GM12878 (cell line): ENCODE measurements at regions not wholly inside any gene's neighbourhood (a gene's known extent, or its start where the extent isn't known, plus 50 kb on each side); places are given as distances from the start of the nearest gene placed in this dataset.

ENCODE experiments used
- ATAC-seq: fragments of 200-7000 bp; cut with Tn5 transposase; 3 replicates; pipeline ENCODE4 v1.9.1; 2020; ENCODE audit warnings: mild to moderate bottlenecking, moderate library complexity
- BruUV-seq: library from RNA; stranded (reverse); fragments of 400-500 nt; replicated peaks from 2 replicates; lab custom pipeline; 2021; lab: Mats Ljungman, UMichigan
- CTCF ChIA-PET: fragments of 300-600 bp; sonication (Branson Sonifier 250); formaldehyde crosslinking; extraction: SDS; loops from one replicate; lab custom pipeline; 2021; ENCODE audit warnings: inconsistent platforms; lab: Yijun Ruan, JAX
- POLR2A ChIA-PET: fragments of 350-600 bp; formaldehyde crosslinking; extraction: SDS; loops from one replicate; lab custom pipeline; 2021; ENCODE audit warnings: inconsistent platforms; lab: Charles Lee
- RAD21 ChIA-PET: fragments of 300-600 bp; sonication (Branson Sonifier 250); formaldehyde crosslinking; loops from one replicate; lab custom pipeline; 2023; ENCODE audit warnings: antibody characterized with exemption; ENCODE audit not compliant: unreplicated experiment; lab: Charles Lee
- SMC1A ChIA-PET: fragments of 300-600 bp; sonication (Branson Sonifier 250); formaldehyde crosslinking; loops from one replicate; lab custom pipeline; 2023; ENCODE audit not compliant: unreplicated experiment, uncharacterized antibody; lab: Charles Lee
- DNase-seq: peaks from one replicate; pipeline ENCODE4 v3.0.0-alpha.2; 2011; ENCODE audit warnings: low read depth, low spot score
- FAIRE-seq: peaks from 3 replicates; lab custom pipeline; 2011; peaks lifted over from hg19 to GRCh38; lab: Jason Lieb, UNC
- H2AFZ ChIP-seq: 2 replicates; pipeline ENCODE4 v1.6.0; 2011; ENCODE audit warnings: low read depth, low read length, control low read depth; ENCODE audit not compliant: control insufficient read depth
- H3K27ac ChIP-seq: 2 replicates; pipeline ENCODE4 v1.5.1; 2011; ENCODE audit warnings: control low read depth; ENCODE audit not compliant: control insufficient read depth, insufficient read depth
- H3K27me3 ChIP-seq, 2 experiments: replicated peaks in 1 of 2; 2 replicates each; pipeline versions ENCODE4 v1.6.0 to v1.6.1; 2011; ENCODE audit warnings: low read length in 1 of 2; ENCODE audit not compliant: control insufficient read depth in 2 of 2, insufficient read depth in 2 of 2
- H3K36me3 ChIP-seq, 2 experiments: 2 replicates each; pipeline ENCODE4 v1.5.1; 2011; ENCODE audit warnings: low read length in 1 of 2; ENCODE audit not compliant: control insufficient read depth in 2 of 2, insufficient read depth in 2 of 2
- H3K4me1 ChIP-seq: 2 replicates; pipeline ENCODE4 v1.6.1; 2011; ENCODE audit warnings: mild to moderate bottlenecking, low read length, moderate library complexity, mixed read lengths; ENCODE audit not compliant: control insufficient read depth, insufficient read depth
- H3K4me2 ChIP-seq: 2 replicates; pipeline ENCODE4 v1.6.0; 2011; ENCODE audit warnings: control low read depth; ENCODE audit not compliant: control insufficient read depth, insufficient read depth
- H3K4me3 ChIP-seq: fragments of 200-600 bp; sonication (generic); 2 replicates; pipeline ENCODE4 v1.5.1; 2016
- H3K79me2 ChIP-seq: 2 replicates; pipeline ENCODE4 v1.6.0; 2011; ENCODE audit warnings: low read length; ENCODE audit not compliant: control insufficient read depth, insufficient read depth
- H3K9ac ChIP-seq: 2 replicates; pipeline ENCODE4 v1.8.0; 2011; ENCODE audit warnings: low read length, control low read depth, mixed read lengths; ENCODE audit not compliant: control insufficient read depth, insufficient read depth
- H3K9me3 ChIP-seq: replicated peaks from 3 replicates; pipeline ENCODE4 v1.5.1; 2011; ENCODE audit warnings: mild to moderate bottlenecking, low read length; ENCODE audit not compliant: control insufficient read depth, insufficient read depth
- H4K20me1 ChIP-seq: 2 replicates; pipeline ENCODE4 v1.6.0; 2011; ENCODE audit not compliant: control insufficient read depth, insufficient read depth
- ATF2 ChIP-seq: IDR thresholded peaks from 2 replicates; pipeline ENCODE4 v1.6.1; 2012; ENCODE audit warnings: low read length, inconsistent platforms
- CREM ChIP-seq: IDR thresholded peaks from 2 replicates; pipeline ENCODE4 v1.6.1; 2014; ENCODE audit warnings: antibody characterized with exemption, low read depth
- EGR1 ChIP-seq, 2 experiments: IDR thresholded peaks; 1 replicate in 1 of 2; 2 replicates in 1 of 2; pipeline ENCODE4 v1.6.1; 2011 to 2012; ENCODE audit warnings: low read depth in 2 of 2, low read length in 2 of 2, borderline replicate concordance in 1 of 2, mild to moderate bottlenecking in 1 of 2, moderate library complexity in 1 of 2
- ELK1 ChIP-seq: IDR thresholded peaks from 2 replicates; pipeline ENCODE4 v1.6.1; 2012; ENCODE audit warnings: low read depth, low read length, improper control_type of control experiment
- HSF1 ChIP-seq: fragments of 150-350 bp; IDR thresholded peaks from 2 replicates; pipeline ENCODE4 v1.6.1; 2014; ENCODE audit warnings: mild to moderate bottlenecking, low read depth, low read length
- IRF5 ChIP-seq: fragments of 450-650 bp; IDR thresholded peaks from 2 replicates; pipeline ENCODE4 v1.6.1; 2017; ENCODE audit warnings: borderline replicate concordance
- MEF2A ChIP-seq: IDR thresholded peaks from 2 replicates; pipeline ENCODE4 v1.6.1; 2011; ENCODE audit warnings: low read depth, mild to moderate bottlenecking, low read length, moderate library complexity; ENCODE audit not compliant: insufficient read depth
- MYC ChIP-seq: IDR thresholded peaks from 2 replicates; pipeline ENCODE4 v1.6.1; 2011; ENCODE audit warnings: mild to moderate bottlenecking, low read length, moderate library complexity, inconsistent platforms; ENCODE audit not compliant: insufficient read depth, insufficient replicate concordance, insufficient read length, severe bottlenecking
- POLR2AphosphoS5 ChIP-seq: IDR thresholded peaks from 2 replicates; pipeline ENCODE4 v1.6.1; 2011; ENCODE audit warnings: mild to moderate bottlenecking, low read length, inconsistent platforms
- RUNX3 ChIP-seq: IDR thresholded peaks from 2 replicates; pipeline ENCODE4 v1.6.1; 2012; ENCODE audit warnings: low read length, inconsistent platforms
- SMC3 ChIP-seq: IDR thresholded peaks from 2 replicates; pipeline ENCODE4 v1.6.1; 2011; ENCODE audit warnings: low read length, improper control_type of control experiment, borderline replicate concordance
- STAT3 ChIP-seq: IDR thresholded peaks from 2 replicates; pipeline ENCODE4 v1.6.1; 2011; ENCODE audit warnings: low read depth, low read length, improper control_type of control experiment
- SUPT20H ChIP-seq: IDR thresholded peaks from 2 replicates; pipeline ENCODE4 v1.6.1; 2011; ENCODE audit warnings: low read depth, mild to moderate bottlenecking, low read length, moderate library complexity, borderline replicate concordance; ENCODE audit not compliant: control insufficient read depth
- ZBTB33 ChIP-seq: fragments of 450-650 bp; IDR thresholded peaks from 2 replicates; pipeline ENCODE4 v1.6.1; 2017; ENCODE audit warnings: mild to moderate bottlenecking
- ZNF274 ChIP-seq: IDR thresholded peaks from one replicate; pipeline ENCODE4 v1.8.0; 2011; ENCODE audit not compliant: insufficient read length, insufficient read depth
- ZNF384 ChIP-seq: IDR thresholded peaks from 2 replicates; pipeline ENCODE4 v1.6.1; 2012; ENCODE audit warnings: low read depth, mild to moderate bottlenecking, low read length, improper control_type of control experiment, borderline replicate concordance
- WGBS: methylation state at CpG from one replicate; pipeline ENCODE4 v1.1.6; 2016; ENCODE audit warnings: low lambda C conversion rate; ENCODE audit not compliant: insufficient replicate concordance, insufficient coverage; ENCODE audit errors: missing lambda C conversion rate; 5-methylcytosine and 5-hydroxymethylcytosine counted together
- in situ Hi-C: fragments of 300-500 bp; cut with MboI; formaldehyde crosslinking; loops from 9 replicates; pipeline ENCODE4 v1.14.3; 2018; ENCODE audit warnings: mixed read lengths
- intact Hi-C: fragments of 100-400 bp; cut with micrococcal nuclease; formaldehyde crosslinking; loops from one replicate; pipeline ENCODE4 v1.14.2; 2022; ENCODE audit not compliant: unreplicated experiment

- TF ChIP-seq ELK1 = no peak
- no peak for TF ChIP-seq HSF1
- no peak for TF ChIP-seq ZNF274
- TF ChIP-seq MYC = no peak
- no peak for TF ChIP-seq RUNX3
- TF ChIP-seq EGR1 (IDR thresholded peaks at IDR 0.05; ENCODE audit: borderline replicate concordance in 1 of 2, low read depth in 2 of 2, low read length in 2 of 2) = no peak
- no peak for TF ChIP-seq CREM
These were observed 331.1 kb downstream of the HTR7 start (continued) for GRCh38 chr10:90526721-90527120.

GRCh38 chr10:90530521-90530920 lies 327.3 kb downstream of the HTR7 start:
- H3K9ac ChIP-seq = no peak overlapping the region
- H3K9me3 ChIP-seq = no peaks in the 10 kb centered on the region
- H4K20me1 ChIP-seq = no peaks in the 10 kb centered on the region
- ChIA-PET CTCF (no interaction called here), POLR2A (no interaction called here), SMC1A (no interaction called here), RAD21 (no interaction called here)
- intact Hi-C loops = no loop called here
- ATAC-seq (no peak), DNase-seq (no peak), FAIRE-seq (no peak)
- no peak overlapping the region for H3K4me3 ChIP-seq
- BruUV-seq = no TSS peak
- no peaks in the 10 kb centered on the region for H3K79me2 ChIP-seq
- no peak overlapping the region for H2AFZ ChIP-seq
- no peaks in the 10 kb centered on the region; a peak in 2 of 4 replicates for H3K27me3 ChIP-seq
- no peak overlapping the region for H3K4me2 ChIP-seq
- H3K4me1 ChIP-seq = no peaks in the 10 kb centered on the region
- no peak overlapping the region for H3K27ac ChIP-seq
- WGBS = 0% methylated on average over 3 of the region's 3 CpGs
- H3K36me3 ChIP-seq = no peaks in the 10 kb centered on the region
- in situ Hi-C loops = no loop called here
- no peak for TF ChIP-seq ZBTB33
- TF ChIP-seq STAT3 = no peak
- no peak for TF ChIP-seq ATF2
- TF ChIP-seq ZNF384 = no peak
- no peak for TF ChIP-seq SUPT20H
- no peak for TF ChIP-seq SMC3
- TF ChIP-seq POLR2AphosphoS5 = no peak
- no peak for TF ChIP-seq MEF2A
- no peak for TF ChIP-seq IRF5
